ENCODE measurements at regions not wholly inside any gene's neighbourhood (a gene's known extent, or its start where the extent isn't known, plus 50 kb on each side); places are given as distances from the start of the nearest gene placed in this dataset.

DNA sequence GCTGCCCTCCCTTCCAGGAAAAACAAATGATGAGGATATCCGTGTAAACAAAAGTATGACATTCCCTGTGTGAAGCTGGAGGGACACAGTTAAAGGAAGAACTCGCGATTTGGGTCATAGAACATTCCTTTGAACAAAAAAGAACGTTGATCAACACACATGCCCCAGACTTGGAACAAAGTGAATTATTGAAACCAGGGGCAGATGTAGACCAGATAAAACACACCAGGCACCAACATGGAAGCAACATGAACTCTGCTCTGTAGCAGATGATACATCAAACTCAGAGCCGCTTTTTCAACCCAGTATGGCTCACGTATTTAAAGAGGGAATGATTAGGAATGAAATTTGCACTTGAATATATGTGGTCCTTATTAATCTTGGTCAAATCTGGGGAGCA, 206.5 kb downstream of the TMEM182 start:
- TF ChIP-seq, protein P1, sequence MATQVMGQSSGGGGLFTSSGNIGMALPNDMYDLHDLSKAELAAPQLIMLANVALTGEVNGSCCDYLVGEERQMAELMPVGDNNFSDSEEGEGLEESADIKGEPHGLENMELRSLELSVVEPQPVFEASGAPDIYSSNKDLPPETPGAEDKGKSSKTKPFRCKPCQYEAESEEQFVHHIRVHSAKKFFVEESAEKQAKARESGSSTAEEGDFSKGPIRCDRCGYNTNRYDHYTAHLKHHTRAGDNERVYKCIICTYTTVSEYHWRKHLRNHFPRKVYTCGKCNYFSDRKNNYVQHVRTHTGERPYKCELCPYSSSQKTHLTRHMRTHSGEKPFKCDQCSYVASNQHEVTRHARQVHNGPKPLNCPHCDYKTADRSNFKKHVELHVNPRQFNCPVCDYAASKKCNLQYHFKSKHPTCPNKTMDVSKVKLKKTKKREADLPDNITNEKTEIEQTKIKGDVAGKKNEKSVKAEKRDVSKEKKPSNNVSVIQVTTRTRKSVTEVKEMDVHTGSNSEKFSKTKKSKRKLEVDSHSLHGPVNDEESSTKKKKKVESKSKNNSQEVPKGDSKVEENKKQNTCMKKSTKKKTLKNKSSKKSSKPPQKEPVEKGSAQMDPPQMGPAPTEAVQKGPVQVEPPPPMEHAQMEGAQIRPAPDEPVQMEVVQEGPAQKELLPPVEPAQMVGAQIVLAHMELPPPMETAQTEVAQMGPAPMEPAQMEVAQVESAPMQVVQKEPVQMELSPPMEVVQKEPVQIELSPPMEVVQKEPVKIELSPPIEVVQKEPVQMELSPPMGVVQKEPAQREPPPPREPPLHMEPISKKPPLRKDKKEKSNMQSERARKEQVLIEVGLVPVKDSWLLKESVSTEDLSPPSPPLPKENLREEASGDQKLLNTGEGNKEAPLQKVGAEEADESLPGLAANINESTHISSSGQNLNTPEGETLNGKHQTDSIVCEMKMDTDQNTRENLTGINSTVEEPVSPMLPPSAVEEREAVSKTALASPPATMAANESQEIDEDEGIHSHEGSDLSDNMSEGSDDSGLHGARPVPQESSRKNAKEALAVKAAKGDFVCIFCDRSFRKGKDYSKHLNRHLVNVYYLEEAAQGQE (IDR thresholded peaks at IDR 0.05; ENCODE audit: insufficient replicate concordance, low read depth): no peak
- TF ChIP-seq, protein P2, sequence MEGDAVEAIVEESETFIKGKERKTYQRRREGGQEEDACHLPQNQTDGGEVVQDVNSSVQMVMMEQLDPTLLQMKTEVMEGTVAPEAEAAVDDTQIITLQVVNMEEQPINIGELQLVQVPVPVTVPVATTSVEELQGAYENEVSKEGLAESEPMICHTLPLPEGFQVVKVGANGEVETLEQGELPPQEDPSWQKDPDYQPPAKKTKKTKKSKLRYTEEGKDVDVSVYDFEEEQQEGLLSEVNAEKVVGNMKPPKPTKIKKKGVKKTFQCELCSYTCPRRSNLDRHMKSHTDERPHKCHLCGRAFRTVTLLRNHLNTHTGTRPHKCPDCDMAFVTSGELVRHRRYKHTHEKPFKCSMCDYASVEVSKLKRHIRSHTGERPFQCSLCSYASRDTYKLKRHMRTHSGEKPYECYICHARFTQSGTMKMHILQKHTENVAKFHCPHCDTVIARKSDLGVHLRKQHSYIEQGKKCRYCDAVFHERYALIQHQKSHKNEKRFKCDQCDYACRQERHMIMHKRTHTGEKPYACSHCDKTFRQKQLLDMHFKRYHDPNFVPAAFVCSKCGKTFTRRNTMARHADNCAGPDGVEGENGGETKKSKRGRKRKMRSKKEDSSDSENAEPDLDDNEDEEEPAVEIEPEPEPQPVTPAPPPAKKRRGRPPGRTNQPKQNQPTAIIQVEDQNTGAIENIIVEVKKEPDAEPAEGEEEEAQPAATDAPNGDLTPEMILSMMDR (IDR thresholded peaks at IDR 0.05; ENCODE audit: insufficient read depth, low read length): no peak
- TF ChIP-seq GABPA (IDR thresholded peaks at IDR 0.05; ENCODE audit: low read depth) (no peak), POLR2AphosphoS5 (IDR thresholded peaks at IDR 0.05; ENCODE audit: low read depth) (no peak), SPI1 (IDR thresholded peaks at IDR 0.05; ENCODE audit: borderline replicate concordance, low read depth) (no peak)
- DNase-seq (ENCODE audit: low read depth in 1 of 2, low spot score in 1 of 2): no peak
- Histone ChIP-seq H3K27me3 (ENCODE audit: insufficient read depth, poor library complexity, severe bottlenecking) (no peaks in the 10 kb centered on the region), H3K4me3 (replicated peaks; ENCODE audit: insufficient read depth, low read length) (no peak overlapping the region), H3K27ac (replicated peaks) (no peak overlapping the region)

DNA sequence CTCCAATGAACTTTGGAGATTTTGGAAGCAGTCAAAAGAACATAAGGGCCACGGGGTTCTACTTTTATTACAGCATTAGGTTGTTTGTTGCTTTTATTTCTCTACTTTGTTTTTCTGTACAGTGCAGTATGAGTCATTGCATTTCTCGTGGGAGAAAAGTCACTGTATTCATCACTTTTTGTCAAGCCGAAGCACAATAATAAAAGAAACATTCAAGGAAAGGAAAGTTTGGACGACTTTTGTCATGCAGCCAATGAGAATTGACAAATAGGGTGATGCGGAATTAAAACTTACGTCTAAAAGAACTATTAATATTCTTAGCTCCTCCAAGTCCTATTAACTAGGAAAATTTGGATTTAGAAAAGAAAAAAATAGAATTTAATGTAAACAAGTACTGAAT, 209.9 kb downstream of the TMEM182 start:
- no peak for TF ChIP-seq POLR2AphosphoS5 (IDR thresholded peaks at IDR 0.05; ENCODE audit: low read depth)
- TF ChIP-seq GABPA (IDR thresholded peaks at IDR 0.05; ENCODE audit: low read depth): no peak
- TF ChIP-seq, protein P2 (IDR thresholded peaks at IDR 0.05; ENCODE audit: insufficient read depth, low read length): no peak
- no peak for TF ChIP-seq SPI1 (IDR thresholded peaks at IDR 0.05; ENCODE audit: borderline replicate concordance, low read depth)
- TF ChIP-seq, protein P1 (IDR thresholded peaks at IDR 0.05; ENCODE audit: insufficient replicate concordance, low read depth): no peak
- H3K27me3 ChIP-seq (ENCODE audit: insufficient read depth, poor library complexity, severe bottlenecking): no peaks in the 10 kb centered on the region
- H3K27ac ChIP-seq (replicated peaks): no peak overlapping the region
- H3K4me3 ChIP-seq (replicated peaks; ENCODE audit: insufficient read depth, low read length): no peak overlapping the region
- no peak for DNase-seq (ENCODE audit: low read depth in 1 of 2, low spot score in 1 of 2)

DNA sequence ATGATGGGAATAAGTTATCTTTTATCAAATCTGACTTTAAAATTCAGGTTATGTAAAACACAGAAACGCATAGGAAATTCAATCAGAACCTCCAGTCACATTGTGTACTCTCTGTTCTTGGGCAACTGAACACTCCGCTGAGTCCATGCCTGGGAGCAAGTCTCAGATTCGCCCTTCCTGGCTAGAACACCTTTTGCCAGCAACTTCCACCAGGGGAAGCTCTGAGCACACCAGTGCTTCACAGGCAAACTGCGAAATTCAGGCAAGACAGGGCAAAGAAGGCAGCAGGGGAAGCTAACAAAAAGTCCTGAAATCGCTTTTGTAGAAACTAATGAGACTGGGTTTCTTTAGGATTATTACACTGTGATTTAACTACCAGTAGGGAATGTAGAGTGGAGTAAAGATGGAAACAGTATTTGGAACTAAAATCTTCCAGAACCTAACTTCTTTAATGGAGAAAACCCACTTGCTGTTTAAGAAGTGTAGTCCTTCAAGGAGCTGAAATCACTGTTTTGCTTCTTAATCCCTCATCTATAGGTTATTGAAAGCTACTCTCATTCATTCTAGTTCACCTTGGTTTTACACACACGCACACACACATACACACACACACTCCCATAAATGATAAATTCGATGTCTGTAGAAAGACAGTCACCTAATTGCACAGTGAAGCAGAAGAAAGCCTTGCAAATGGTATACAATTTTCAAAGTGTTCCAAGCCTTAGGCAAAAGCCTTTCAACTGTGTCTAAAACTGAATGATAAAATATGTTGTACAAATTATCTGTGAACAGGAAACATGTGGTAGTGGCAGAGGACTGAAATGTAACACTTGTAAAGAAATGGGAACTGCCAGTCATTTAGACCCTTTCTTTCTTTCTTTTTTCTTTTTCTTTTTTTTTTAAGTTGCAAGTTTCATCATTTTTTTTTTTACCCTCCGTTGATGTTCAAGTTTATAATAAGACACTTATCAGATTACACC, 214.5 kb downstream of the TMEM182 start:
- Histone ChIP-seq H3K27me3 (ENCODE audit: insufficient read depth, poor library complexity, severe bottlenecking) (no peaks in the 10 kb centered on the region), H3K27ac (replicated peaks) (no peak overlapping the region), H3K4me3 (replicated peaks; ENCODE audit: insufficient read depth, low read length) (no peak overlapping the region)
- TF ChIP-seq, protein P2 (IDR thresholded peaks at IDR 0.05; ENCODE audit: insufficient read depth, low read length): peak; percentile 22
- TF ChIP-seq SPI1 (IDR thresholded peaks at IDR 0.05; ENCODE audit: borderline replicate concordance, low read depth): no peak
- DNase-seq (ENCODE audit: low read depth in 1 of 2, low spot score in 1 of 2): peak; percentile 1 to 44
